ENCODE measurements at regions not wholly inside any gene's neighbourhood (a gene's known extent, or its start where the extent isn't known, plus 50 kb on each side); places are given as distances from the start of the nearest gene placed in this dataset.

DNA sequence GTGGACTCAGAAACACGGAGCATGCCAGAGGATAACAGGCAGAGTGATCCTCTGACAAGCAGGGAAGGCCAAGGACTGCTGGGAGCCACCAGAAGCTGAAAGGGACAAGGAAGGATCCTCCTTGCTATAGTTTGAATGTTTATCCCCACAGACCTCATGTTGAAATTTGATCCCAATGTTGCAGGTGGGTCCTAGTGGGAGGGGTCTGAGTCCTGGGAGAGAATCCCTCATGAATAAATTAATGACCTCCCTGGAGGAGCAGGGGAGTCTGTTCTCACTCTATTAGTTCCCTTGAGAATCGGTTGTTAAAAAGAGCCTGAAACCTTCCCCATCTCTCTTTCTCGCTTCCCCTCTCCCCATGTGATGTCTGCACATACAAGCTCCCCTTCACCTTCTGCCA is 124.4 kb downstream of the FBXO15 start:
- no peak for DNase-seq

DNA sequence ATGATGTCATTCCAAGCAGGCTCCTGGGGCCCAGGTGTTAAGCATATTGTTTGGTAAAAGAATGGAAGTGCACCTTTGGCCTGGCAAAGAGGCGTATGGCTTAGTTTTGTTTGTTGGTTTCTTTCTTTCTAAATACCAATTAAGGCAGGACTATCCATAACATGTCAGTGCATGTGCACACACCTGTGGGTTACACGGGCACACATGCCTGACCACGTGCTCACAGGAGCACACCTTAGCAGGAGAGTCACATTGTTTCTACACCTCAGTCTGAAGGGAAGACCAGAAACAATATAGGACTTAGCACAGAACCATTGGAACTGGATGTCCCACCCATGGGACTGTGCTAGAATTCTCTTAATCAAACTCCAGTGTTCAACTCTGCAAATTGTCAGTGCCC is 127.8 kb downstream of the FBXO15 start:
- DNase-seq: no peak

DNA sequence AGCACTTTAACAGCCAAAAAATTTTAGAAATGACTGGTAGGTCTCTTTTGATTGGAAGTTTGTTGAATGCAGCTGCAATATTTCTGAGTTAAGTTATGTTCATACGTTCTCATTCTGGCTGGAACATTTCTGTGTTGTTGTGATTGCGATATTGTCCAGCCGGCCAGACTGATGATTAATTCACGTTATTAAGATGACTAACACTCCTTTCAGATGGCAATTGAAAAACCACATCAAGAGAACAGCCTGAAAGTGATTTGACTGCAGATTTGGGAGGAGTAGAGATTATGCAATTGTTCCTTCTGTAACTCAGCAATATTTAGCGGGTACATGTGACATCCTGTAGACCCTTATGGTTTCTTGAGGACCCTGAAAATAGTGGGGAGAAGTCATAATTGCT is 133.7 kb downstream of the FBXO15 start:
- DNase-seq: no peak

DNA sequence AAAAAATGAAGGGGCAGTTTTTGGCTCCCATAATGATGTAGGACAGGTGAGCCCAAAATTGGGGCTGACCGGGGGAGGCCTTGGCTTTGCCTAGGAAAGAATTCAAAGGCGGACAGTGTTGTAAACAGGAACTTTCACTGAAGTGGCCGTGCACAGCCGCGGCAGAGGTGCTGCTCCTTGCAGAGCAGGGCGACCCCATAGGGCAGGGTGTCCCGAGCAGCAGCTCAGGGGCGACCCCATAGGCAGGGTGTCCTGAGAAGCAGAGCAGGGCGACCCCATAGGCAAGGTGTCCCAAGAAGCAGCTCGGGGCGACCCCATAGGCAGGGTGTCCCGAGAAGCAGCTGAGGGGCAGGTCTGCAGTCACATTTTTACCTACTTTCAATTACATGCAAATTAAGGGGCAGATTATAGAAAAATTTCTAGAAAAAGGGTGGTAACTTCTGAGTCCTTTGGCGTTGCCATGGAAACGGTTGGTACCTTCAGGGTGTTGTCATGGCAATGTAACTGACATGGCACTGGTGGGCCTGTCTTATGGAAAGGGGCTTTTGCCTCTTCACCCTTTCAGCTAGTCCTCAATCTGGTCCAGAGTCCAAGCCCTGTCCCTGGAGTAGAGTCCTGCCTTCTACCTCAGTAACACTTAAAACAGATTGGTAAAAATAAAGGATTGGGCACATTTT is 134.5 kb downstream of the FBXO15 start:
- no peak for DNase-seq

DNA sequence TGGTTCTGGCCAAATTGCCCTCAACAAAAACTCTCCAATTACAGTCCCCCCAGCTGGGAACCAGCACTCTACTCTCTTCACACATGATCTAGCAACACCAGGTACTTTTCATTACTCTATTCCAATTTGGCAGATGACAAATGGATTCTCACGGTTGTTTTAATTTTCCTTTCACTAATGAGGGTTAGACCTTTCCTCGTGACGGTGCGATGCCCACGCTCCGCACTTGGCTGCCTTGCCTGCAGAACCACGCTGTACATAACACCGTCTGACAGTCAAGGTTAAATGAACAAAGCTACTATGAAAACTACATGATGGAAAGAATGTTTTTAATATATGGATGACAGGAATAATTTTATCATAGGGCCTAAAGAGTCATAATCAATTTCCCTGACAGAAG is 141.5 kb downstream of the FBXO15 start:
- DNase-seq: no peak

DNA sequence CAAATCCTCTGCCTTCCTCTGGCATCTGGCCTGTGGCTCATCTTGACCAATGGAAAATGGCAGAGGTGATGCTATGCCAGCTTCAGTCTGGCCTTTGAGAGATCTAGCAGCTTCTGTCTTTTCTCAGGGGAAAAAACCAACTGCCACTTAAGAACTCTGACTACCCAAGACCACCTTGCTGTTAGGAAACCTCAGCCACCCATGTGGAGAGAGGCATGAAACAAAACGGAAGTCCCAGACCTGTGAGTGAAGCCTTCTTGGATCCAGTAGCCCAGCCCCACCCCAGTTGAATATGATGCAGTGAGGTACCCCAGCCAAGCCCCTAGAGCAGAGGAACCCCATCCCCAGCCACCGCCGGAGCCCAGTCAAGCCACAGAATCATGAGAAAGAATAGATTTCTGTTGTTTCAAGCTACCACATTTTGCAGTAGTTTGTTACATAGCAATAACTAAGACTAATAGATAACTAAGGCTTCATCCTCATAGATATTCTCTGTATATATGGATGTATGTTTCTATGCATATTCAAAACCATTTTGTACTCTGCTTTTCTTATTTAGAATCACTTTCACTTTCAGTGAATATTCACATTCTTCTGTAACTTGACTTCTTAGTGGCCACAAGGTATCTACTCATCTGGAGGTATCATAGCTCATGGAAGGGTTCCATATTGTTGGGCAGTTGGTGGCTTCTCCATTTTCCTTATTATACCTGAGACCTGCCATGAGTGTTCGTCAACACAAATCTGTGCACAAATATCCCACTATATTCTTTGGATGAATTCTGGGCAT is 142.1 kb downstream of the FBXO15 start:
- no peak for DNase-seq

DNA sequence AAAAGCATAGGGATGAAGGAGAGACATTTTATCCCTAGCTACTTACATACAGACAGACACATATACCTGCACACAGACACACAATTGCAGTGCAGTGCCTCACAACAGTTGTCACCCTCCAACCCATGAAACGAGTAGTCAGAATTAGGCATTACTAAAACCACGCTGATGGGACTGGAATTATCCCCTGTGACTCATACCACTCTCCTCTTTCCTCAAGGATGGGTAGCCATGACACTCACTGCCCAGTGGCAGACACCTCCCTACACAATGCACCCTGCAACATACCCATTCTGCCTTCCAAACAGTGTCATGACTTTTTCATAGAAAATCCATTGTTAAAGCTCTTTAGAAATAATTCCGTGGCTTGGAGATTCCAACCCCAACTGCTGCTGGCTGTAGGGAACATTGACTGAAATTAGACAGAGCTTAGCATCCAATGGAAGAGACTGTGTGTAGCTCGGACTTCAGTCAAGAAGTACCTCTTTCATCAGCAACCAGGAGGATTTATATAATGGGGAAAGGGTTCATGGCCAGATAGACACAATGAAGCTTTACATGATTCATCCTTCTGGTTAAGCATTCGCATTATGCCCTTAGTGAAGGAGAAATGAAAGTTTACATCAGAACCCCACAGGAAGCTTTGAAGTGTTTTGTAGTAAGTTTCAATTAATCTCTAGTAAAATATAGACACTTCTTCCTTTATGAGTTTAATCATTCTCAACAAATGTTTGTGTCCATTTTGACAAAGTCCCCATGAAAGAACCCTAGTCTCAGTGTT is 155.2 kb downstream of the FBXO15 start:
- no peak for DNase-seq

DNA sequence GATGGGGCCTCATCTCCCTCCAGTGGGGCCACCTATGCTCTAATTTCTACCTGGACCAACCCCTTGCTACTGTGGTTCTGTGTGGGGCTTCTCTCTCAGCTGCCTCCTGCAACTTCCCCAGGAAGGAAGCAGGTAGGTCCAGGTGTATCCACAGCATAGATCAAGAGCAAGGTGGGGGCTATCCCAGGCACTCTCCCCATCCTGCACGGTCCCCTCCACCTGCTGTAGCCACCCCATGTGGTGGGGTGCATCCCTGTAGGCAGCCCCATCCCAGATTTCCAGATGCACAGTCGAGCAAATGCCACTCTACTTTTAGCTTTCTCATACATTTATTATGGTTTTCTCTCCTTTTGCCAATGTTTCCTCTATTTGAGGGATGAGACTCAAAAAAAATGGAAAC is 156.1 kb downstream of the FBXO15 start:
- DNase-seq: no peak

DNA sequence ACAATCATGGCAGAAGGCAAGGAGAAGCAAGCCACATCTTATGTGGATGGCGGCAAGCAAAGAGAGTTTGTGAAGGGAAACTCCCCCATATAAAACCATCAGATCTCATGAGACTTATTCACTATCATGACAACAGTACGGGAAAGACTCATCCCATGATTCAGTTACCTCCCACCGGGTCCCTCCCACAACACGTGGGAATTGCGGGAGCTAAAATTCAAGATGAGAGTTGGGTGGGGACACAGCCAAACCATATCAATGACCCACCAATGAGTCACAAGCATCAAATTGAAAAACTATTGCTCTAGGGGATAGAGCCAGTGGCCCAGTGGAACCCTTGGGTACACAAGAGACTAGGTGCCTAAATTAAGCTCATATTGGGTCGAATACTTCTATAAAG is 157.4 kb downstream of the FBXO15 start:
- DNase-seq: no peak

DNA sequence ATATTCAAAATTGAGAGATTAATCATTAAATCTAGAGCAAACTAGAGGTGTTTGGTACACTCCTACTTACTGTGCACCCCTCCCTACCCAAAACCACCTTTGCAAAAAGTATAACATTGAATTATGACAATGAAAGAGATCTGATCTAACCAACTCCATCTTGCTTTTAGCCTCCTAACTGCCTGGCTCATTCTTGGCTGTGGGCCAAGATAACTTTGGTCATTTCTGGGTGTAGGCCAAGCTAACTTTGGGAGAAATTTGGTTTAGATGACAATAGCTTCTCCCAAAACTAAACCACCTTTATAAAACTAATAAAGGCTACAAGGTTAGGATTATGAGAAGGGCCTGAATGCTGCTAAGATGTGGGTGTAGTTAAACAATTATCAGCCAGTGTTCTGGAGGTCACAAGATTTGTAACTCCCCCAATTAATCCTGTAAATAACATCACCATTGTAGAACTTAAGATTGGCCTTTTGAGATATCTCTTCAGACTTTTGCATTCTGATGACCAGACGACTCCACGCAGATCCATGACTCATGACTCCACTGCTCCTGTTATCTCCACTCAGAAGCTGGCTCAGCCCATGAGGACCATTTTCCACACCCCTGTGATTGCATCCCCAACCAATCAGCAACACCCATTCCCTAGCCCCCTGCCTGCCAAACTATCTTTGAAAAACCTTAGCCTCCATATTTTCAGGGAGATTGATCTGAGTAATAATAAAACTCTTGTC is 160.2 kb downstream of the FBXO15 start:
- no peak for DNase-seq

DNA sequence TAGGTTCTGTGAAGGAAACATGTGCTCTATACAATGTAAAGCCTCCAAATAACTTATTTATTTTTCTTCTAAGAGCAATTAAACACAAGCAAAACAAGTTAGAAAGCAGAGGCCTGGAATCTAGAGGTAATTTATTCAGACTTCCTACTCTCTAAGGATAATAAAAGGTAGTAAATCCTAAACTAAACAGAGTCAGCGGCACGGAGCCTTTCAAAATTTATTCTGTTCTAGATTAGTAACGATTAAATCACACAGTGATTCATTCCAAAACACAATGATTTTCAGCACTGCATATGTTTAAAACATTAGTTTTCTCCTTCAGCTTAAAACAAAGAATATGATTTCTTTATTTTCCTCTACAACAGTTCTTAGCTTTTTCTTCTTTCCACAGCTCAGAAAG is 160.9 kb downstream of the FBXO15 start:
- no peak for DNase-seq

DNA sequence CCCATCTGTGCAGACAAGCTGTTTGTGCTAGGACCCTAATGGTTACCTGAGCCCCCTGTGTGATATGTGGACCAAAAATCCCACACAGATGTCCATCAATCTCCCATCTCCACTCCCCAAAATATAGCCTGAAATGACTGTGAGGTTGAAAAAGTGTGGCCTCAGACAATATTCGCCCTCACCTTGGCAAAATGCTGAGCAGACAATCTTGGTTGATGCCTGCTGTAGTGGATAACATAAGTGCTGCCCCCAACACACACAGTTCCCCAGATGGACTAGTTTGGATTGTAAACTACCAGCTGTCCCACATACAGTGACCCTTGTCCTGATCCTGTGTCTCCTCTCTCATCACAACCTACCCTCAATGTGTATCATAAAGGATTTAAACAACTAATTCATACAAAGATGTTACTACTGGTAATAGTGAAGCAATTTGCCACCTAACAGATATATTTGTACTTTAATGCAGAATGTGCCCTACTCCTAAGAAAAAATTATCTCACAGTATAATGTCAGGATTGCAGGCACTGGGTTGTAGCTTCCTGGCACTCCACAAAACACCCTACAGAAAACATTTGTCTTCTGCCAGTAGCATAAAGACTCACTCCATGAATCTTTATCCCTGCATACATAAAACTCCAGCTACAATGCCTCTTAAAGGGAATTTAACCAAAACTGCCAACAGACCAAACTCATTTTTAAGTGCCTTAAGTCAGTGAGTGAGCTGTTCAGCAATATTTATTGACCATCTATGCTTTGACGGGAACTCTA is 161.6 kb downstream of the FBXO15 start:
- no peak for DNase-seq

DNA sequence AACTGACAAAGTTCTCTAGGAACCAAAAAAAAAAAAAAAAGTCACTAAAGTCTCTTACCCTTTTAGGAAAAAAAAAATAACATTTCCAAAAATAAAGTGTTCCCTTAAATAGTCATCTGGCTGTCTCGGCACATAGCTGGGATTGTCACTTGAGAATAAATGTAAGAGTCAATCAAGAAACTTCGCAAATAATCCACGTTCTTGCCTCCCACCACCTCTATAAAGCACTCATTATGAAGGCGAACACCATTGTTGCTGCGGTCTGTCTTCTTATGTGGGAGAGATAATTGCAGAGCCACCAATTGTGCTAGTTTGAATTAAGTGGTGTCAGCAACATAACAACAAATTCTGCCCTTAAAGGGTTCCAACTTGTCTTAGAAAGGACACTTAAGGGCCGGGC is 163.7 kb downstream of the FBXO15 start:
- no peak for DNase-seq

DNA sequence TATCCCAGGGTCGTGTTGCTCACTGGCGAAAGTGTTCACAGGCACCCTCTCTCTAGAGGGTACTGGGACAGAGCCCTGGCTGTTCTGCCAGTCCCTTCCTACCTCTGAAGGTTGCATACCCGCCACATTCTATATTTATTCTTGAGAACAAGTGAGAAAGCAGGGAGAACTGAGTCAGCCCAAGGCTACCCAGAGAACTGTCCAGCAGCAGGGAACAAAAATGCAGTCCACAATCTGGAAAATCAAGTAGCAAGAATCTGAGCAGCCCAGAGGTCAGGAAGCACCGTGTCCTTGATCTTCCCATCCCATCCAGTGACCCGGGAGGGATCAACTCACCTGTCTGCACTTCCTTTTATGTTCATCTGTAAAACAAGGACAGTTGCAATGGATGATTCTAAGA is 164.1 kb downstream of the FBXO15 start:
- no peak for DNase-seq

DNA sequence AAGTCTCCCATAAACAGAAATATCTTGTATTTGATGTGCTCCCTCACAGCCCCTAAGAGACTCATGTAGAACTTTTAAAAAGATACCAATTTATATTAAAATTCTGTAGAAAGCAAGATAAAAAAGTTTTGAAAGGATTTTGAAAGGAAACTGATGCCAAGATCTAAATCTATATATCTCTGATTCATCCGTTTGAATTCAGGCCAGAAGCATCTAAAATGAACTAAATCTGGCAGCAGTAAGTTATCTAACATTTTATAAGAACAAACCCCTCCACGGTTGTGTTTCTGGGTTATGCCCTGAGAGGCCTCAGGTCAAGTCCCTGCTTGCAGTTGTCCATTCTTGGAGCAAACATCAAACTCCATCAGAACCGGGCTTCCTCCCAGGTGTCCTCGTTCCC is 165.8 kb downstream of the FBXO15 start:
- DNase-seq: no peak

DNA sequence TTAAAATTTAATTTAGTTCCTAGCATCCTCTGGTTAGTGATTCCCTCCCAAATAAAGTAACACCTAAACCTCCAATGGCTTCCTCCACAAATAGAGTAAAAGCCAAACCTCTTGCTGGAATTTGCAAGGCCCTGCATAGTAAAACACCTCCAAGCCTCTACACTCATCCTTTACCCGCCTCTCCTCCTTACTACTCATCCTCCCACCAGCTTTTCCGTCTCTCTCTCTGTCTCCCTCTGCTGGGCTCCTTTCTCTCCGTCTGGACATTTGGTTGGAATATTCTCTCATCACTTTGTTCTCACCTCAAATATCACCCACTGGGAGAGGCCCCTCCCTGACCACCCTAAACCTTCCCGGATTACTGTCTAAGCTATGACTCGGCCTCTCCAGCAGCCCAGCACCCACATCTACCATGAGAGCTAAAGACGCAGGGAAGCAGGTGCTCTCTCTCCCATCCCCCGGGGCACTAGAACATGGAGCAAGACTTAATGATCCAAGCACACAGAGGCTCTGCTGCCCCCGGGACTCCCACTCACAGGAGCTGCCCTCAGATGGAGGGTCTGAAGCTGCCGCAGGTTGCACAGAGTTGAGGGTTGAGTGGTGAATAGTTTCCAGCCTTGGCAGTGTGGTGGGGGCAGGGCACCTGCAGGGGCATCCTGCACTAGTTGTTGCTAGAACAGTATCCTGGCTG is 167.2 kb downstream of the FBXO15 start:
- no peak for DNase-seq

DNA sequence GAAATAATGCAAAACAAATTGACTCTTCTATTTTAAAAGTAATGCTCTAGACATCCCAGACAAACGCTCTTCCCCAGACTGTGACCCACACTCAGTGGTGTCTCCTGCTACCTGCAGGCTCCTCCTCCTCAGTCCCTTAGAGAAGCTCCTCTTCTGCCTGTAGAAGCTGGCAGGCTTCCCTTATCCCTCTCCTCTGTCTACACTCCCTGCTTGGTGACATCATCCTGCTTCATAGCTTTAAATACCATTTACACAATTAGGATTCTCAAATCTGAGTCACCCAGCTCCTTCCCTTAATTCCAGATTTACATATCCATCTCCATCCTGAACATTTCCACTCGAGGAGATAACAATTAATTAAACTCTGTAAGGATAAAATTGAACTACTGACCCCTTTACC is 167.9 kb downstream of the FBXO15 start:
- DNase-seq: no peak

DNA sequence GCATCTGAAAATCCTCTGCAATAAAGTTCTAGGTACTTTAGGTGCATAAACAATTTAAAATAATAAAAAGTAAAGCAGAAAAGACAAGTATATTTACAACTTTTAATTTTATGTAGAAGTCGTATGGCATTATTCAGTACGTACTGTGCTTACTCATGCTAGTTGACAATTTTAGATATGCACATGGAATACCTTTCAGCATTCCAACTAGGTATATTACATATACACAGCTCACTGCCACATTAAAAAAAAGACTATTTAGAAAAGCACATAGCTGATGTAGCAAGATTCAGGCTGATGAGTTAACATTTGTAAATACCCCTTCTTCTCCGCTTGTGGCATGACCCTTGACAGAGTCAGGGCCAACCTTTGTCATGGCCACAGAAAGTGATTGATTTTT is 171.2 kb downstream of the FBXO15 start:
- DNase-seq: no peak

DNA sequence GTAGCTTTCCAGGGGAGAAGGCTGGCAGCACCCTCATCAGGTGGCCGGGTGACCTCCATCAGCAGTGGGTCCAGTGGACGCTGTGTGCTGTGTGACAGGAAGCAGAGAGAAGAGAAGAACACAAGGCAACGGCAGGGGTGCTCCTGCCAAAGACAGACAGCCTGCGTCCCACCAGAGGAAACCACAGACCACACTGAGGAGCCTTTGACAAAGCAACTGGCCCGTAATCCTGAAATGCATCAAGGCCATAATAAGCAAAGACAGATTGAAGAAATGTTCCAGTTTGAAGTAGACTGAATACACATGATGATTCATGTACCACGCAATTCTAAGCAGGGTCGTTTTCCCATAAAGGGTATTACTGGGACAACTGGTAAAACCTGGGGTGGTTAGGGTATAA is 172.4 kb downstream of the FBXO15 start:
- peak; percentile 47 for DNase-seq

DNA sequence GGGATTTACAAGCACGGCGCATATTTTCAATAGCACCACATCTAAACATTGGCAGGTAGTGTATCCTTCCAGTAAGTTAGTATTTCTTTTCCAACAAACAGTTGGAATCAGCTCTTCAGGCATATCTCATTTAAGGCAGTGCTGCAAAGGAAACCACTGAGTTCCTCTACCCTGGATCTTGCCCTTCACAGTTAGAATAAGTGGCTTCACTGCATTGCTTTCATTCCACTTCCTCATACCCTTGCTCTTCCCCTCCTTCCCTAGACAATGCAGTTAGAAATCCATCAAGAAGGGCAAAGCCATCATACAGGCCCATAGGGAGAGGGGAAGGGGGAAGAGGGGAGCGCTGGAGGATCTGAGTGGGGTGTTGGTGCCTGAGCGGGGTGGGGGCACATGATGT is 173.7 kb downstream of the FBXO15 start:
- peak; percentile 3 for DNase-seq

DNA sequence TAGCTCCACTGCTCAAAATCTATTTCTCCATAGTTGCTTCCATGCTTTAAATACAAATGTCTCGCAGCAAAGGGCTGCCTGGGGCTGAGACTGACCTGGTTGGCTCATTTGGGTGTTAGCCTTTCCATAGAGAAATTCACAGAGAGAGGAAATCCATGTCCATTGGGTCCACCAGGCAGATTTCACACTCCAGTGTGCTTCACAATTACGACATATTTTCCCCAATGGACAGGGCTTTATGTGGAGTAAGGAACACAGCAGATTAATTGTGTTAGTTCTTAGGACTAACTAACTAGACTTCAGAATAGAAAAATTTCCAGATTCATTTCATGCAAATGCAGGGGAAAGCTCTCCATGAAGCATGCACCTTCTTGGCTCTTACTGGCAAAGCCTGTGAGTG is 180.7 kb downstream of the FBXO15 start:
- DNase-seq: no peak

DNA sequence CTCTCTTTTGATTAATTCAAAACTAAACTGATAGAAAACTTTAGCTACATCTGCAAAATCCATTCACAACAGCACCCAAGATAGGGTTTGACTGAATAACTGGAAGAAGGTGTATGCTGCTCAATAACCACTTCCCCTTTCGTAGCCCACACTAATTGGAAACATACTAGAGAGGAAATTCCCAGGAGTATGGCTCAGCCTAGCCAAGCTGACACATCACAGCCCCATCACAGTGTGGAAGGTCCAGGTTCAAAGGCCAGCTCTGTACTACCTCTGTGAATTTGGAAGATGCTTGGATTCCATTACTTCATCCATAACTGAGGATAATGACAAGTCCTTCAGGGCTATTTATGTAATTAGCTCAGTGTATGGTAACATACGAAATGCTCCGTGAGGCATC is 185.4 kb downstream of the FBXO15 start:
- DNase-seq: no peak

All from hematopoietic multipotent progenitor cell treated with erythropoietin and hydrocortisone succinate and interleukin-3 and kit ligand, for 6 days (in vitro differentiated cells).